Transverse colon (tissue), 4 donors: ENCODE measurements at regions not wholly inside any gene's neighbourhood (a gene's known extent, or its start where the extent isn't known, plus 50 kb on each side); places are given as distances from the start of the nearest gene placed in this dataset.

Experiments
- DNase-seq: peaks from one replicate; pipeline ENCODE4 v3.0.0-alpha.2; 2019
- H3K27ac ChIP-seq, 4 donors: fragments of 200-600 bp; sonication (generic); 2 replicates each; pipeline ENCODE4 v1.5.1; 2016 to 2018; ENCODE audit warnings: inconsistent platforms in 4 of 4
- H3K27me3 ChIP-seq: fragments of 200-600 bp; sonication (generic); 2 replicates; pipeline ENCODE4 v1.5.1; 2017; ENCODE audit warnings: inconsistent platforms
- H3K36me3 ChIP-seq, 4 donors: fragments of 200-600 bp; sonication (generic); 2 replicates each; pipeline ENCODE4 v1.5.1; 2017 to 2019; ENCODE audit warnings: inconsistent platforms in 4 of 4
- H3K4me1 ChIP-seq, 4 donors: fragments of 200-600 bp; sonication (generic); 2 replicates each; pipeline ENCODE4 v1.5.1; 2017 to 2020; ENCODE audit warnings: inconsistent platforms in 4 of 4
- H3K4me3 ChIP-seq, 4 donors: fragments of 200-600 bp; sonication (generic); 1 replicate in 1 of 4; 2 replicates in 3 of 4; pipeline versions ENCODE4 v1.5.1 to v1.6.1; 2017 to 2019; ENCODE audit warnings: inconsistent platforms in 4 of 4
- H3K9me3 ChIP-seq, 2 donors: fragments of 200-600 bp; sonication (generic); 2 replicates each; pipeline ENCODE4 v1.5.1; 2017 to 2019; ENCODE audit warnings: inconsistent platforms in 2 of 2
- CTCF ChIP-seq, 5 experiments: fragments of 200-600 bp in 3 of 5; fragments of 450-650 bp in 2 of 5; sonication (generic) in 3 of 5; IDR thresholded peaks; 1 replicate in 2 of 5; 2 replicates in 3 of 5; pipeline ENCODE4 v1.5.1; 2016 to 2017; ENCODE audit warnings: antibody characterized with exemption in 5 of 5, inconsistent platforms in 3 of 5, mild to moderate bottlenecking in 2 of 5, moderate library complexity in 1 of 5
- EP300 ChIP-seq: sonication (generic); formaldehyde crosslinking; IDR thresholded peaks from one replicate; pipeline ENCODE4 v1.6.1; 2017; ENCODE audit warnings: antibody characterized with exemption, low read depth
- POLR2A ChIP-seq: fragments of 450-650 bp; IDR thresholded peaks from one replicate; pipeline ENCODE4 v1.6.1; 2016; ENCODE audit warnings: antibody characterized with exemption, mild to moderate bottlenecking, moderate library complexity
- POLR2AphosphoS5 ChIP-seq, 3 donors: sonication (generic); formaldehyde crosslinking; IDR thresholded peaks; one replicate each; pipeline ENCODE4 v1.6.1; 2016; ENCODE audit warnings: antibody characterized with exemption in 3 of 3
- WGBS, 2 donors: methylation state at CpG; one replicate each; pipeline ENCODE4 v1.1.5; 2018; ENCODE audit warnings: low coverage in 1 of 2; 5-methylcytosine and 5-hydroxymethylcytosine counted together
- in situ Hi-C, 4 donors: fragments of 200-750 bp; cut with MboI; loops; one replicate each; pipeline versions ENCODE4 v1.15.0 to v1.15.1; 2017; ENCODE audit warnings: low sequenced_read_pairs in 3 of 4, low pct_ligation_motif_present in 1 of 4, low pct_unique_long_range_greater_than_20kb in 1 of 4
- intact Hi-C: fragments of 100-400 bp; cut with DNase I; formaldehyde crosslinking; loops from one replicate; pipeline ENCODE4 v1.15.1; 2023; ENCODE audit warnings: low total_unique reads

- no peak for DNase-seq
- no peak overlapping the region for H3K27ac ChIP-seq
- TF ChIP-seq POLR2A (no peak), CTCF (IDR thresholded peaks at IDR 0.05) (no peak)
- H3K27me3 ChIP-seq = no peaks in the 10 kb centered on the region
- intact Hi-C loops (no loop called here), in situ Hi-C loops (no loop called here)
- H3K9me3 ChIP-seq = no peaks in the 10 kb centered on the region
- no peaks in the 10 kb centered on the region for H3K4me1 ChIP-seq
- 90 to 98% methylated on average over 5 to 15 of the region's 15 CpGs for WGBS, 2 donors
- no peak overlapping the region for H3K4me3 ChIP-seq
- no peaks in the 10 kb centered on the region for H3K36me3 ChIP-seq
These were observed 307.5 kb upstream of the ANKRD30A start for GRCh38 chr10:36817898-36818297.

- no peaks in the 10 kb centered on the region for H3K27me3 ChIP-seq
- in situ Hi-C loops (no loop called here), intact Hi-C loops (no loop called here)
- no peak for DNase-seq
- 20 to 67% methylated on average over 1 to 2 of the region's 2 CpGs for WGBS, 2 donors
- TF ChIP-seq POLR2A (no peak), POLR2AphosphoS5 (IDR thresholded peaks at IDR 0.05) (no peak), EP300 (no peak), CTCF (IDR thresholded peaks at IDR 0.05) (no peak)
- H3K4me1 ChIP-seq = no peaks in the 10 kb centered on the region
- H3K27ac ChIP-seq = no peak overlapping the region
- H3K36me3 ChIP-seq = no peaks in the 10 kb centered on the region
- no peaks in the 10 kb centered on the region for H3K9me3 ChIP-seq
- no peak overlapping the region for H3K4me3 ChIP-seq
These were observed 316.6 kb upstream of the ANKRD30A start for GRCh38 chr10:36808625-36809362.

DNA sequence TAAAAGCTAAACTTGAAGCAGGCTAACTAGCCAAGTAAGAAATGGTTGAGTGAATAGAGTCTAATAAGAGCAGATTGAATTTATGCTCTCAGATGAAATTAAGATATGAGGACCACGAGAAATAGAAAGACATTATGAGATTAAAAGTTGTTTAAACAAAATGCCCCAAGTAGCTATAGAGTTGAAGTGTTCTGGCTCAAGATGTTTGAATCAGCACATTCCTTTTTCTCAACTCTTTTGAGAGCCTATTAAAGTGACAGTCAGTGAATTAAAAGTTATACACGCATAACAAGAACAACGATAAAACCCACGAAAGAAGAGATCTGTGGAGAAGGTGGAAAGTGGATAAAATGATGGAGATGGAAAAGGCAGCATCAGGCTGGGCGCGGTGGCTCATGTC is 322.2 kb upstream of the ANKRD30A start:
- in situ Hi-C loops = no loop called here

More for the DNA sequence above, 322.2 kb upstream of the ANKRD30A start:
- H3K27ac ChIP-seq = peak overlapping the region in 1 of 4 donors; percentile 59
- TF ChIP-seq CTCF (IDR thresholded peaks at IDR 0.05) (no peak), EP300 (no peak), POLR2AphosphoS5 (IDR thresholded peaks at IDR 0.05) (no peak), POLR2A (no peak)
- no peaks in the 10 kb centered on the region for H3K27me3 ChIP-seq
- 52 to 78% methylated on average over 4 to 6 of the region's 6 CpGs for WGBS, 2 donors
- intact Hi-C loops = no loop called here
- no peak overlapping the region for H3K4me3 ChIP-seq
- peaks cover 0 to 13% (median 7%) of the 10 kb centered on the region in 4 donors for H3K4me1 ChIP-seq
- H3K9me3 ChIP-seq = no peaks in the 10 kb centered on the region
- H3K36me3 ChIP-seq = no peaks in the 10 kb centered on the region
- no peak for DNase-seq
